ENCODE measurements at regions not wholly inside any gene's neighbourhood (a gene's known extent, or its start where the extent isn't known, plus 50 kb on each side); places are given as distances from the start of the nearest gene placed in this dataset.
"Not testable (repeated sequence)": the region's sequence is repeated elsewhere in the genome, so short reads cannot be mapped to it uniquely, and the experiment has no call there.

- not testable (repeated sequence) for TF ChIP-seq CTCF (IDR thresholded peaks at IDR 0.05; ENCODE audit: control extremely low read depth in 1 of 3, insufficient read depth in 1 of 3, low read depth in 1 of 3, low read length in 3 of 3); HDAC6 (IDR thresholded peaks at IDR 0.05; ENCODE audit: low read depth, low read length); HDAC2 (IDR thresholded peaks at IDR 0.05; ENCODE audit: borderline replicate concordance in 1 of 2, low read depth in 2 of 2, low read length in 2 of 2); USF2 (IDR thresholded peaks at IDR 0.05; ENCODE audit: low read length); EZH2 (IDR thresholded peaks at IDR 0.05; ENCODE audit: low read depth, low read length, severe bottlenecking)
These were observed 1030.1 kb downstream of the PRIM2 start for GRCh38 chr6:58347534-58347933.
